A549 (cell line): ENCODE measurements at regions not wholly inside any gene's neighbourhood (a gene's known extent, or its start where the extent isn't known, plus 50 kb on each side); places are given as distances from the start of the nearest gene placed in this dataset.

Source experiments
- CEBPB ChIP-seq, 2 experiments: fragments of >200 bp in 1 of 2; sonication (Bioruptor Twin) in 1 of 2; formaldehyde crosslinking in 1 of 2; IDR thresholded peaks; 2 replicates each; pipeline ENCODE4 v1.6.1; 2012 to 2016
- EP300 ChIP-seq, 2 experiments: fragments of >200 bp; sonication (Bioruptor Twin); formaldehyde crosslinking; IDR thresholded peaks; 2 replicates in 1 of 2; 3 replicates in 1 of 2; pipeline ENCODE4 v1.6.1; 2016 to 2017
- HEYL ChIP-seq: fragments of 250-450 bp; sonication (Bioruptor Pico); IDR thresholded peaks from 2 replicates; pipeline ENCODE4 v1.8.0; 2021; ENCODE audit warnings: mild to moderate bottlenecking, moderate library complexity
- NR3C1 ChIP-seq: fragments of >200 bp; sonication (Bioruptor Twin); formaldehyde crosslinking; IDR thresholded peaks from 3 replicates; pipeline ENCODE4 v1.6.1; 2017
- POLR2A ChIP-seq: IDR thresholded peaks from 2 replicates; pipeline ENCODE4 v1.6.1; 2012; ENCODE audit warnings: mild to moderate bottlenecking, low read length
- TF ChIP-seq, protein P1 (sequence below): fragments of >200 bp; sonication (Bioruptor Twin); formaldehyde crosslinking; IDR thresholded peaks from 3 replicates; pipeline ENCODE4 v1.5.1; 2016
- TF ChIP-seq, protein P2 (sequence below): fragments of >200 bp; sonication (Bioruptor Twin); formaldehyde crosslinking; IDR thresholded peaks from 3 replicates; pipeline ENCODE4 v1.6.1; 2016

DNA sequence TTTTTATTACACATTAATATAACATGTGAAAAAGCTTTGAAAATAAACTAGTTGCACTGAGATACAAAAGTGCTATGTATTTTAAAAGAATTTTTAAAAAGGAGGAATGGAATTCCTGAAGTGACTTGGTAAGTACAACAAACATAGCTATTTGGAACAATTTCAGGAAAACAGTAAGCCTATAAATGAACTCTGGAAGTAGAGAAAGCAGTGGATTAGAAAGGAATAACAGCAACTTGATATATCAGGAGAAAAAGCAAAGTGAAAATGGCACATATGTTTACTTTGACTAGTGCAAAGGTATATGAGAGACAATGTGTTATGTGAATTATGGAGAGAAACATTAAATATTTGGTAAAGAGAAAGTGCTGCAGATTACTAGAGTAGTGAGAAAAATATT, 811.7 kb downstream of the C12orf50 start:
- no peak for TF ChIP-seq NR3C1
- TF ChIP-seq, protein P1, sequence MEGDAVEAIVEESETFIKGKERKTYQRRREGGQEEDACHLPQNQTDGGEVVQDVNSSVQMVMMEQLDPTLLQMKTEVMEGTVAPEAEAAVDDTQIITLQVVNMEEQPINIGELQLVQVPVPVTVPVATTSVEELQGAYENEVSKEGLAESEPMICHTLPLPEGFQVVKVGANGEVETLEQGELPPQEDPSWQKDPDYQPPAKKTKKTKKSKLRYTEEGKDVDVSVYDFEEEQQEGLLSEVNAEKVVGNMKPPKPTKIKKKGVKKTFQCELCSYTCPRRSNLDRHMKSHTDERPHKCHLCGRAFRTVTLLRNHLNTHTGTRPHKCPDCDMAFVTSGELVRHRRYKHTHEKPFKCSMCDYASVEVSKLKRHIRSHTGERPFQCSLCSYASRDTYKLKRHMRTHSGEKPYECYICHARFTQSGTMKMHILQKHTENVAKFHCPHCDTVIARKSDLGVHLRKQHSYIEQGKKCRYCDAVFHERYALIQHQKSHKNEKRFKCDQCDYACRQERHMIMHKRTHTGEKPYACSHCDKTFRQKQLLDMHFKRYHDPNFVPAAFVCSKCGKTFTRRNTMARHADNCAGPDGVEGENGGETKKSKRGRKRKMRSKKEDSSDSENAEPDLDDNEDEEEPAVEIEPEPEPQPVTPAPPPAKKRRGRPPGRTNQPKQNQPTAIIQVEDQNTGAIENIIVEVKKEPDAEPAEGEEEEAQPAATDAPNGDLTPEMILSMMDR = no peak
- no peak for TF ChIP-seq EP300 (IDR thresholded peaks at IDR 0.05)
- TF ChIP-seq POLR2A = no peak
- TF ChIP-seq, protein P2, sequence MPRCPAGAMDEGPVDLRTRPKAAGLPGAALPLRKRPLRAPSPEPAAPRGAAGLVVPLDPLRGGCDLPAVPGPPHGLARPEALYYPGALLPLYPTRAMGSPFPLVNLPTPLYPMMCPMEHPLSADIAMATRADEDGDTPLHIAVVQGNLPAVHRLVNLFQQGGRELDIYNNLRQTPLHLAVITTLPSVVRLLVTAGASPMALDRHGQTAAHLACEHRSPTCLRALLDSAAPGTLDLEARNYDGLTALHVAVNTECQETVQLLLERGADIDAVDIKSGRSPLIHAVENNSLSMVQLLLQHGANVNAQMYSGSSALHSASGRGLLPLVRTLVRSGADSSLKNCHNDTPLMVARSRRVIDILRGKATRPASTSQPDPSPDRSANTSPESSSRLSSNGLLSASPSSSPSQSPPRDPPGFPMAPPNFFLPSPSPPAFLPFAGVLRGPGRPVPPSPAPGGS = no peak
- TF ChIP-seq CEBPB (IDR thresholded peaks at IDR 0.05) = no peak
- TF ChIP-seq HEYL (CRISPR knock-in tag) = no peak
